Upper lobe of right lung (tissue), 1 donor: ENCODE measurements at regions not wholly inside any gene's neighbourhood (a gene's known extent, or its start where the extent isn't known, plus 50 kb on each side); places are given as distances from the start of the nearest gene placed in this dataset.

Experiments used
- ATAC-seq: fragments of 200-7000 bp; cut with Tn5 transposase; one replicate; pipeline ENCODE4 v1.9.1; 2020; ENCODE audit warnings: mild to moderate bottlenecking, moderate library complexity
- DNase-seq: peaks from one replicate; pipeline ENCODE4 v3.0.0-alpha.2; 2020
- H3K27ac ChIP-seq: fragments of 200-600 bp; one replicate; pipeline ENCODE4 v1.8.0; 2022
- H3K27me3 ChIP-seq: fragments of 200-600 bp; one replicate; pipeline ENCODE4 v1.8.0; 2022; ENCODE audit warnings: mild to moderate bottlenecking
- H3K36me3 ChIP-seq: fragments of 200-600 bp; one replicate; pipeline ENCODE4 v1.8.0; 2022
- H3K4me1 ChIP-seq: fragments of 200-600 bp; one replicate; pipeline ENCODE4 v1.8.0; 2022
- H3K4me3 ChIP-seq: fragments of 200-600 bp; one replicate; pipeline ENCODE4 v1.8.0; 2022; ENCODE audit warnings: mild to moderate bottlenecking
- H3K9me3 ChIP-seq: fragments of 200-600 bp; one replicate; pipeline ENCODE4 v1.8.0; 2022
- intact Hi-C: fragments of 100-400 bp; cut with DNase I; formaldehyde crosslinking; loops from one replicate; pipeline ENCODE4 v1.11.0; 2022
- TF ChIP-seq, protein P1 (sequence below): fragments of 200-600 bp; IDR thresholded peaks from one replicate; pipeline ENCODE4 v1.8.0; 2022; ENCODE audit warnings: antibody characterized with exemption
- donor health status: DM: no; HTN: yes; CAD: no; lungs with severe emphysema.

DNA sequence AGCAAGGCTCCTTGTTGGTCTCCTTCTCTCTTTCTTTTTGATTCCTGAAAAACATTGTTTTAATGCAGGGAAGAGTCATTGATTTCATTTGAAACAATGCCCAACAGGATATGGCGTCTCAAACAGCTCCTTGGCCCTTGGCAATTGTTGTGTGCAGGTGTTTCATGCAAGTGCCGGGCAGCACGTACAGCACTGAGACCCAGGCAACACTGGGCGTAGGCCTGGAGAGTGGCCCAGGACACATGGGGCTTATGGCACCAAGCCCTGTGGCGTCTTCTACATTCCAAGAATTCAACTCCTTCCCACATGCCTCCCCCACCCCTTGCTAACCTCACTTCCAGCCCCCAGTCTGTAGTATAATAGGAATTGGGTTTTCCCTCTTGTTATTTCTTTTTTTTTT lies 230.4 kb downstream of the SPTSSA start:
- TF ChIP-seq, protein P1, sequence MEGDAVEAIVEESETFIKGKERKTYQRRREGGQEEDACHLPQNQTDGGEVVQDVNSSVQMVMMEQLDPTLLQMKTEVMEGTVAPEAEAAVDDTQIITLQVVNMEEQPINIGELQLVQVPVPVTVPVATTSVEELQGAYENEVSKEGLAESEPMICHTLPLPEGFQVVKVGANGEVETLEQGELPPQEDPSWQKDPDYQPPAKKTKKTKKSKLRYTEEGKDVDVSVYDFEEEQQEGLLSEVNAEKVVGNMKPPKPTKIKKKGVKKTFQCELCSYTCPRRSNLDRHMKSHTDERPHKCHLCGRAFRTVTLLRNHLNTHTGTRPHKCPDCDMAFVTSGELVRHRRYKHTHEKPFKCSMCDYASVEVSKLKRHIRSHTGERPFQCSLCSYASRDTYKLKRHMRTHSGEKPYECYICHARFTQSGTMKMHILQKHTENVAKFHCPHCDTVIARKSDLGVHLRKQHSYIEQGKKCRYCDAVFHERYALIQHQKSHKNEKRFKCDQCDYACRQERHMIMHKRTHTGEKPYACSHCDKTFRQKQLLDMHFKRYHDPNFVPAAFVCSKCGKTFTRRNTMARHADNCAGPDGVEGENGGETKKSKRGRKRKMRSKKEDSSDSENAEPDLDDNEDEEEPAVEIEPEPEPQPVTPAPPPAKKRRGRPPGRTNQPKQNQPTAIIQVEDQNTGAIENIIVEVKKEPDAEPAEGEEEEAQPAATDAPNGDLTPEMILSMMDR: no peak
- ATAC-seq: no peak
- H3K4me3 ChIP-seq: no peak overlapping the region
- no peaks in the 10 kb centered on the region for H3K36me3 ChIP-seq
- no peaks in the 10 kb centered on the region for H3K27me3 ChIP-seq
- no peaks in the 10 kb centered on the region for H3K9me3 ChIP-seq
- DNase-seq: no peak
- intact Hi-C loops: no loop called here
- H3K4me1 ChIP-seq: no peaks in the 10 kb centered on the region
- no peak overlapping the region for H3K27ac ChIP-seq

DNA sequence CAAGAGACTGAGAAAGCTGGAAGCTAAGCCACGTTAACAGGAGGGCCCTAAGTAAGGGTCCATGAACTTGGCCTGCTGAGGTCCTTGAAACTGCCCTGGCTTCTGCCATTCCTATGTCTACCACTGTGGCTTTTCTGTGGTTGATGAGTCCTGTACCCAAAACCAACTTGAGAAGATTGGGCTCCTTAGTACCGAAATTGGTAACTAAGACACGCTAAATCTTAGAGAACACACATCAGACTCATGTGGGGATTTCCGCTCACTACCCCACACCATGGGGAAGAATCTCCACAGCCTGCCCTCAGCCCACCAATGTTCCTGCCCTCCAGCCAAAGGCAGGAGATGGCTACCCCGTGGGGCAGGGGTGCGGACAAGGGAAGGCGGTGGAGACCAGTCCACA lies 232.9 kb downstream of the SPTSSA start:
- no peak overlapping the region for H3K27ac ChIP-seq
- H3K27me3 ChIP-seq: no peaks in the 10 kb centered on the region
- ATAC-seq (no peak), DNase-seq (no peak)
- no peaks in the 10 kb centered on the region for H3K9me3 ChIP-seq
- no peak overlapping the region for H3K4me3 ChIP-seq
- H3K36me3 ChIP-seq: no peaks in the 10 kb centered on the region
- TF ChIP-seq, protein P1: no peak
- H3K4me1 ChIP-seq: no peaks in the 10 kb centered on the region
- intact Hi-C loops: loop anchor here (10.0 kb wide), 2 partner anchors 134 to 384 kb away; no protein-coding TSS in a partner anchor

DNA sequence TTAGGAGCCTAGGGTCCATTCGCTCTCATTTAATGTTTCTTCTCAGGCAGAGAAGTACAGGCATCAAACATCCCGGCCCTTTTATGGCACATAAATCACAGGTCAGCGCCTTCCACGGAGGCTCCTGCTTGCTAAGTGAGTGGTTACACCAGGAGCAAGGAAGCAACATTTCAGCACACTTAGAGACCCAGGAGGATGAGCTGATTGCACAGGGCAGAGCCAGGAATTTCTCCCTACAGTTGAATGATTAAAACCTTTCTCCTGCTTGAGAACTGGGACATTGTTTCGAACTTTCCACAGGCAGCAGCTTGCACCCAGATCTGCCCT lies 233.4 kb downstream of the SPTSSA start:
- Histone ChIP-seq H3K27me3 (no peaks in the 10 kb centered on the region), H3K36me3 (no peaks in the 10 kb centered on the region), H3K9me3 (no peaks in the 10 kb centered on the region), H3K4me3 (no peak overlapping the region), H3K27ac (no peak overlapping the region), H3K4me1 (no peaks in the 10 kb centered on the region)
- ATAC-seq (no peak), DNase-seq (no peak)
- TF ChIP-seq, protein P1: no peak
- intact Hi-C loops: loop anchor here (10.0 kb wide), 2 partner anchors 134 to 384 kb away; no protein-coding TSS in a partner anchor

DNA sequence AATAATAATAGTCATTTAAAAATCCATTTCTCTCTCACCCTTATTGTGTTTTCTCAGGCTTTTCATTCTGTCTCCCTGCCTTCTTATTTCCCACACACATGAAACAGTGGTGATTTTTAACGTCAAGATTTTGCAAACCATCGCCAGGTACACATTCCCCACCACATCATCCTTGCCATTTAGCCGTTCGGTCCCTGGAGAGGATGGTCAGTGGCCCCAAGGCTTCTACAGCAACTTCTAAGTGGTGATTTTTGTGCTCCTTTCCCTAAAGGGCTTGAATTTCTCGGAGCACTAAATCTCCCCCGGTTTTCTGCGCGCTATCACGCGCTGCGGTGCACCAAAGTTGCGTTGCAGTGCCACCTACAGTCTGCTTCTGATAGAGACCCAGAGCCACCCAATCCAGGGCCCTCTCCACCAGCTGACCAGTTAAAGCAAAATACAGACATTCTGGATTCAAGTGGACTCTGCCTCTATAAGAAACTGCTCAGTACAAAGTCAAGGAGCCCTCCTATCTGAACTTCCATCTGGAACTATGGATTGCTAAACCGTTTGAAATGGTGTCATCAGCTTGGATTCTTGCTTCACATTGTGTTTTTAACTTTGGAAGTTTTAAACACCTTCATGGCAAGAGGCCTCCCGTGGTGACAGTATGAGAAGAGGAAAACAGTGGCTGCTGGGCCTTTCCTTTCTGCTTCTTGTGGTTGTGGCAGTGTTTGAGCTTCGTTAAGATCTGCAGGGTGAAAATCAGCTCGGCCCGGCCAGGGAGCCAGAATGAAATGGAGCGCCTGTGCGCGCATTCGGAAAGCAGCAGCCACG lies 234.0 kb downstream of the SPTSSA start:
- Histone ChIP-seq H3K9me3 (no peaks in the 10 kb centered on the region), H3K27me3 (no peaks in the 10 kb centered on the region), H3K36me3 (no peaks in the 10 kb centered on the region), H3K4me3 (no peak overlapping the region), H3K4me1 (no peaks in the 10 kb centered on the region), H3K27ac (no peak overlapping the region)
- intact Hi-C loops: loop anchor here (10.0 kb wide), 2 partner anchors 133 to 383 kb away; no protein-coding TSS in a partner anchor
- DNase-seq (peak; percentile 68), ATAC-seq (peak; percentile 95)
- TF ChIP-seq, protein P1: peak; percentile 80

DNA sequence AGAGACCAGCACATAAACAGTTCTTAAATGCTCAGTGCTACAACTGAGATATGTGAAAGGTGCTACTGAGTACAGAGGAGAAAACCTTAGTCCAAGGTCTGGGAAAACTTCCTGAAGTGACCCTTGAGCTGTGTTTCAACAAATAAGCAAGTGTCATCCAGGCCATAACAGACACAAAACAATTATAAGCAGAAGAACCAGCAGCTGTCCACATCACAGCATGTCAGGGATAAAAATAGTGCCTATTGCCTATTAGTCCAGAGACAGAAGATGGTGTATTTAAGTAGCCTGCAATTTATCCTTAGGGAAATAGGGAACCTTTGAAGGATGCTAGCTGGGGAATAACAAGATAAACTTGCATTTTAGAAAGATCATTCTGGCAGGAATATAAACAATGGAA lies 237.8 kb downstream of the SPTSSA start:
- no peaks in the 10 kb centered on the region for H3K36me3 ChIP-seq
- intact Hi-C loops: loop anchor here (10.0 kb wide), 2 partner anchors 129 to 379 kb away; no protein-coding TSS in a partner anchor

More for the DNA sequence above, 237.8 kb downstream of the SPTSSA start:
- H3K9me3 ChIP-seq: no peaks in the 10 kb centered on the region
- H3K27me3 ChIP-seq: peaks cover 5% of the 10 kb centered on the region
- H3K4me1 ChIP-seq: no peaks in the 10 kb centered on the region
- DNase-seq (no peak), ATAC-seq (no peak)
- no peak overlapping the region for H3K27ac ChIP-seq
- H3K4me3 ChIP-seq: no peak overlapping the region
- TF ChIP-seq, protein P1: no peak
